ENCODE measurements at regions not wholly inside any gene's neighbourhood (a gene's known extent, or its start where the extent isn't known, plus 50 kb on each side); places are given as distances from the start of the nearest gene placed in this dataset.
"Not testable (repeated sequence)": the region's sequence is repeated elsewhere in the genome, so short reads cannot be mapped to it uniquely, and the experiment has no call there.

DNA sequence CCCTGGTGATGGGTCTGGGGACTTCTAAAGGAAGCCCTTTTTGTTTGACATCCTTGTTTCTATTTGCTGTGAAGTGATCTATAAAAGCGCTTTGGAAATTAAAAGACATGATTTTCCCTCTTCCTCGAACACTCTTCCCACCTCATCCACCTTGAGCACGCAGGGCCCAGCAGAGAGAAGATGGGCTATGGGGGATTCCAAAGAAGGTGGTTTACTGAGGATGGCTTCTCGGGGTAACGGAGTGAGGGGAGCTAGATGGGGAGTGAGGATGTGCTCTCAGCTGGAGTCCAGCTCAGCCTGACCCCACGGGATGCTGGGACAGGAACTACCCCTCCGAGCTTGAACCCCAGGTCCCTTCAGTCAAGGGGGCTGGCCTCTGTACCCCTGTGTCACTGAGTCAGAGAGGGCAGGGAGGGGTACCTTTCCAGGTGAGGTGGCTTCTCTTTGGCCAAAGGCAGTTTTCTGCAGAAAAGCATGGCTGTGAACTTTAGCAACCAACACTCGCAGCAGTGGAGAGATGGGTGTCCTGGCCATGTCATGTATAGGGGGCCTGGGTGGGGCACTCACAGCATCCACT is 180.7 kb upstream of the SMAD3 start:
- DNase-seq = no peak

DNA sequence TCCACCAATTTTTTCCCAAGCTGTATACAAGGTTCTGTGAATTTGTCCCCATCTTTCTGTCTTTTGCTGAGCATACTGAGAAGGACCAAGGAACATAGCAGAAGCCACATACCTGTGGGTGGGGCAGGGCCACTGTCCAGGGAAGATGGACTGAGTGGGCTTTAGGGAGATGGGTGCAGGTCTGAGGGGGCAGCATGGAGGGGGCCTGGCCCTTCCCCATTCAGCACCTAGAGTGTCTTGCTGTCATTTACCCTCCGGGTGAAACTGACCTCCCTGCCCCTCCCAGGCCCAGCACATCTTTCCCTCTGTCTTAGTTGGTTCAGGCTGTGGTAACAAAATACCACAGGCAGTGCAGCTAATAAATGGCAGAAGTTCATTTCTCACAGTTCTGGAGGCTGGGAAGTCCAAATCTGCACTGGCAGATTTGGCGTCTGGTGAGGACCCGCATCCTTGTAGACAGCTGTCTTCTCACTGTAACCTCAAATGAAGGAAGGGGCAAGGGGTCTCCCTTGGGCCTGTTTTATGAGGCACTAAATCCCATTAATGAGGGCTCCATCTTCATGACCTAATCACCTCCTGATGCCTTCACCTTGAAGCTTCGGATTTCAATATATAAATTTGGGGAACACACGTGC is 180.0 kb upstream of the SMAD3 start:
- no peak for DNase-seq

DNA sequence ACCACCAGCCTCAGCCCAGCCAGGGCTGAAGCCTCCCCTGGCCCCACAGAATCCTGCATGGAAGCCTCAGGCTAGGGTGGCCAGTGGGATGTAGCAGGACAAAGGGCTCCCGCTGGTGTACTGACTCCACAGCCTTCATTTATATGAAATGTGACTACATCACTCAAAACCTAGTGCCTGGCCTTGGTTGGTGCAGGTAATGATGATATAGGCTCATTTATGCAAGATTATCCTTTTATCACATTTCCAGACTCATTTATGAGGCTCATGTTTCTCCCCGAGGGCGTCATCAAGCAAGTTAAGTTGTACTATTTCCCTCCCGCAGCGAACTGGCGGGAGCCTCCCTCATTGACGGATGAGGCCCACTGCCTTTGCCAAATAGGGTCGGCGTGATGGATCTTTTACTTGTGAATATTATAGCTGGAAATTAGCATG is 179.1 kb upstream of the SMAD3 start:
- no peak for DNase-seq

DNA sequence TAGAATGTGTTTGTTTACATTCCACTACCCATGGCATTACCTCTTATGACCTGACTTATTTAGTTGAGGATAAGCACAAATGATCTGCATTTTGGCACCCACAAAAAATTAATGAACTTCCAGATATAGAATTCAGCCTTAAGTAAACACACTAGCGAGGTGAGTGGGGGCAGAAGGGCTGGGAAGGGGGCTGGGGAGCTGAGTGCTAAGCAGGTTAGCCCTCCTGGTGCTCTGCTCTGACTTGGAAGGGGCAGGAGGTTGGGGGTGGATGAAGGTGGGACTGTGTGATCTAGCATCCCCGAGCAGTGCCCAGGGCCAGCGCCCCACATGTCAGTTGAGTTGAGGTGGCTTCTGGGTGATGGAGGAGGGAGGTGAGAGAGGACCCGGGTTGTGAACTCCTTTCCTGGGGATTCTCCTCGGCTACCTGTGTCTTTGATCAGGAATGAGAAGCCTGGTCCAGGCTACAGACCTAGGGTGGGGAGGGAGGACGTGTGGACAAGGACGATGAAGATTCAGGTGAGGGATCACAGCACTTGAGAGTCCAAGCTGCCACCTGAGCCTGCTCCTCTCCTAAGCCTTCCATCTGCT is 178.6 kb upstream of the SMAD3 start:
- no peak for DNase-seq

DNA sequence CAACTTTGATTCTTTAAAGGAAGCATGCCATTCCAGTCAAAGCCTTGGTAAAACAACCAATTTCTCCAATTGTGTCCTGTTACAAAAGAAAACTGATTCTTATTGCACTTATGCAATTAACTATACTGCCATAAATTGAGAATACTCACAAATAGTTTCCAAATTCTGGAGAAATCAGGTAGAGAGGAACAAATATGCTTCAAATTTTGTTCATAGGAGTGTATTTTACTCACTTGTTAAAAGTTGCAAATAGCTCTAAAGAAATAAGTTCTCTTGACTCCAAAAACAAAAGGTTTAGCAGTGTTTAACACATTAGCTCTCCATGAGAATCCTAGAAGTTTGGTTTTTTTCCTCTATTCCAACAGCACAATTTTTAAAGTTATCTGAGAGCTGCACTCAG is 176.1 kb upstream of the SMAD3 start:
- not testable (repeated sequence) for DNase-seq

DNA sequence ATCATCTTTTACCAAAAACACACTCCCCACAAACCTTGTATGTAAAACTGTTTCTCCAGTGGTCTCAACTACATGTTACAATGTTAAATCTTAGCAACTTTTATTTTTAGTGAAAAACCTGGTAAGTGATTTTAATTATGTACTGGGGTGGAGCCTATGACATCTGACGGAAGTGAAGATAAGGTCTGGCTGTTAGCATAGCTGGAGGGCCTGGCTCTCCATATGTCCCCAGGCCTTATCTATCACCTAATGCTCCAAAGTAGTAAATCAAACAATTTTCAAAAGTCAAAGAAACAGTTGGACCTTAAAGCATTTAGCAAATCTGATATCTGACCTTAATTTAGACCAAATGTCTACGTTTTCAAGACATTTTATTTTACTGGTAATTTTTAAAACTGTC is 173.6 kb upstream of the SMAD3 start:
- DNase-seq = no peak

DNA sequence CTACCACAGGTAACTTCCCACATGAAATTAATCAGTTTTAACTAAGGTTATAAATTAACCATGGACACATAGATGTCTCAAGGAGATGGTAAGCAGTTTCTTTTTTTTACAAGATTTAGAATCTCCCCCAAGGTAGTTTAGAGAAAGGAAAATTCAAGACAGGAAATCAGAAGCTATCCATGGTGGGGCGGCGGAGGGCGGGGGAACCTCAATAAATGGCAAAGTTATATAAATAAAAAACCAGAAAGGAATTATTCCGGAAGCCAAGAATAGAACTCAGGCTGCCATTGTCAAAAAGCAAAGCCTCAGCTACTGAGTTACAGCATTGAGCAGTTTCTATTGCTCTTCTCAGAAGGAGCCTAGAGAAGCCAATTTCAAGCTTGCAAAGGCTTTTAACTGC is 172.1 kb upstream of the SMAD3 start:
- no peak for DNase-seq

DNA sequence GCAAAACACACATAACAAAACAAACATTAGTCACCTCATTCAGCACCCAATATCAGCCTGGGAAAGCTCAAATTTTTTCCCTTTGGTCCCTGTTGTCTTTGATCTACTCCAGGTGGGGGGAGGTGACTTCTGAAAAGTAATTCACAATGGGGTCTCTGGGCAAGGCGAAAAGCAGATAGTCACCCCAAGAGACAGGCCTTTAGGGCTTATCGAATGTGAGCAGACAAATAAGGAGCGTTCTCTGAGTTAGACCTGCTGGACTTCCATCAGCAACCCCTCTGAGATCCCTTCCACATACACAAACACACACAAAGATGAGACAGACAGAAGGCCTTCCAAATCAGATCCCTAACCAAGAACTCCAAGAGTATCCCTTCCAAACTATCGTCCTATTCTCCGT is 171.0 kb upstream of the SMAD3 start:
- no peak for DNase-seq

DNA sequence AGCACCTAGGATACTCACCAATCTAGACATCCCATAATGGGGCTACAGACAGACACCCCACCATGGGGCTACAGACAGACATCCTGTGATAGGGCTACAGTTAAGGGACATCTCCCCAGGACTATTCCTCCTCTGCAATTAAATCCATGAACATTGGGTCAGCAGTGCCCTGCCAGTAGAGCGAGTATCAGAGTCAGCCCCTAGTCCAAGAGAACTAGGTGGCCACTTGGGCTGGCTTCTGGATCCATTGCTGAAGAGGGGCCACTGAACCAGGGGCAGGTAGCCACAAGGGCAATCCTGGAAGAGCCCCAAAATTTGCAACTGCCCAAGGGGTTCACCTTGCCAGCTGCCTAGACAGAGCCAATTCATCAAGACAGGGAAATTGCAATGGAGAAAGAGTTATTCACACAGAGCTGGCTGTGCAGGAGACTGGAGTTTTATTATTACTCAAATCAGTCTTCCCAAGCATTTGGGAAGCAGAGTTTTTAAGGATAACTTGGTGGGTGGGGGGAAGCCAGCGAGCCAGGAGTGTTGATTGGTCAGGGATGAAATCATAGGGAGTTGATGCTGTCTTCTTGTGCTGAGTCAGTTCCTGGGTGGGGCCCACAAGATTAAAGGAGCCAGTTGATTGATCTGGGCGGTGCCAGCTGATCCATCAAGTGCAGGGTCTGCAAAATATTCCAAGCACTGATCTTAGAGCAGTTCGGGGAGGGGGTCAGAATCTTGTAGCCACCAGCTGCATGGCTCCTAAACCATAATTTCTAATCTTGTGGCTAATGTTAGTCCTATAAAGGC is 170.2 kb upstream of the SMAD3 start:
- no peak for DNase-seq

DNA sequence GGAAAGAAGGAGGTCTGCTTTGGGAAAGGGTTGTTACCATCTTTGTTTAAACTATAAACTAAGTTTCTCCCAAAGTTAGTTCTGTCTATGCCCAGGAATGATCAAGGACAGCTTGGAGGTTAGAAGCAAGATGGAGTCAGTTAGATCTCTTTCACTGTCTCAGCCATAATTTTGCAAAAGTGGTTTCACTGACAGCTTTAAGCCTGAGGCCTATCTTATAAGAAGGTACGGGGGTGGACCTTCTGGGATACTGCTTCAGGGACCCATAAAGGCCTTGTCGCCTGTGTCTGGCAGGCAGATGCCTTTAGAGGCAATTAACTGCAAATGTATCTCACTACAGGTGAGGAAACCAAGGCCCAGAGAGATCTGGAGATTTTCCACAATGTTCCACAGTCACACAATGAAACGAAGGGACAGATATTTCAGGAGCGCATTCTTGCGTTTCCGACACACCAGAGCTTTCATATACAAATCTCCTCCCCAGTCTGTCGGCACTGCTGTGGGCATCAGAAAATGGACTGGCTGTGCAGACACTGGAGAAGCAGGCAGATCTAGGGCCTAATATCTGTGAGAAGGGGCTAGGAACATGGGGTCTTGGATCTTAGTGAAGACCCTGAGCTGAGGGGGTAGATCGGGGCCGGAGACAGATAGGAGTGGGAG is 169.5 kb upstream of the SMAD3 start:
- DNase-seq = no peak

DNA sequence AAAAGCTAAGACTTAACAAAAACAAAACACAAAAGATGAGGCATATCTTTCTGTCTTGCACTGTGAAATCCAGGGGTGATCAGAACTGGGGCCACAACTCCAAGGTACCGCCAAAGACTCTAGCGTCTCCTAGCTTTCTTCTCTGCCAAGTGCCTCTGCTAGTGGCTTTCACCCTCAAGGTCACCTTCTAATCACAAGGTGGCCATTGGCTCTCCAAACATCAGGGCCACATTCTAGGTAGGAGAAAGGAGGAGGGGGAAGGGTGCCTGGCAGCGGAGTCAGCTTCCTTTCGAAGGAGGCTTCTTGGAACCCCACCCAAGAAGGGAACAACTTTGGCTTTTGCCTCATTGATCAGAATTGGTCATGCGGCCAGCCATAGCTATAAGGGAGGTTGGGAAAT is 168.8 kb upstream of the SMAD3 start:
- no peak for DNase-seq

DNA sequence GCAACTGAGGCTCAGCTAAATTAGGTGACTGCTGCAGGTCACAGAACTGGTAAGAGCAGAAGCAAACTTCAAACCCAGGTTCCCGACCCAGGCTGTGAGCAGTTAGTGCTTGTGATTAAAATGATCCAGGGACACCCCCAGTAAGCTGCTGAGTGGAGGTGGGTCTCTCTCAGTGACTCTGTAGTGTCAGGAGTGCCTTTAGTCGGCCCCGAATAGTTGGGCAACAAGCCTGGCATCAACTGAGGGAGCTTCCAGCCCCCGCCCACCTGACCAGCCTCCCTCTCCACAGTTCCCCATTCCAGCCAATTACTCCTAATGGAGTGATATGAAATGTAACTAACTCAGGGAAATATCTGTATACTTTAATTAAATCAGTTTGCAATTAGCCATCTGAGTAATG is 168.0 kb upstream of the SMAD3 start:
- DNase-seq = no peak

DNA sequence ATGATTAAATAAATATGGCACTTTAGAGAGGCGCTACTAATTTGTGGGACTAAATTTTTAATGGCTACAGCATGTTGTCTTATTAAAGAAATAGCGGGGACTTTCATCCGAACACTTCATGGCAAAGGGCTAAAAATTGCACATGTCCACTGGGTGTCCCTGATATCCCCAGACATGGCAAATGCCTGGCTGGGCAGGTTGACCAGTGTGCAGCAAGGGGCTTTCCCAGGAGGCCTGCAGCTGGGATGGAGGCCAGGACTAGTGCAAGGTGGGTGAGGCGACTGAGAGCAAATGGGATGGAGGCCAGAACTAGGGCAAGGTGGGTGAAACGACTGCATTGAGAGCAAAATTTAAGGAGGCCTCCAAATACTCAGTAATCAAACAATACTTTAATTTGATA is 167.4 kb upstream of the SMAD3 start:
- no peak for DNase-seq

DNA sequence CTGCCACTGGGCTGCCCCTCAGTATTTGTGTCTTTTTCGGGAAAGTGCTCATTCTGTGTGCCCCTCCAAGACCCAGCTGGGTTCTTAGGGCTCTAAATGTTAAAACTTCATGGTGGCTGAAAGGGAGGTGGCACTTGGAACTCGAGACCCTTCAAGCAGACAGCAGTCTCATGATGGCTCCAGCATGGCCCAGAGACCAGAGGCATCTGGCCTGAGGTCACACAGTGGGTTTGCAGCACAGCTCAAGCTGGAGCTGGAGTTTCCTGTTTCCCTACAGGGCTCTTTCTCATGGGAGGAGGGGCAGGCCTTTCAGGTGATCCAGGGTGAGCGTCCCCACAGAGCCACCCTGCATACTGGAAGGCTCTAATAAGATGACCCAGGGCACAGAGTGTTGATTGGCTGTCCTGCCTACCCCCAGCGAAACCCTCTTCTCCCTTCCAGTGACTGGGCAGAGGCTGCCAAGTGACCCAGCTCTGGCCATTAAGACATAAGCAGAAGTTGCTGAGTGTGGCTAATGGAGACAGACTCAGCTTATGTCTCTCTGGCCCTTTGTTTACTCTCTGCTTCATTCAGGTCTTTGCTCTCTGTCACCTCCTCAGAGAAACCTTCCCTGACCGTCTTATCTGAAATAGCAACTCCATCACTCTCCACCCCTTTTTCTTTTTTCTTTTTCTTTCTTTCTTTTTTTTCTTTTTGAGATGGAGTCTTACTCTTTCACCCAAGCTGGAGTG is 166.6 kb upstream of the SMAD3 start:
- no peak for DNase-seq

DNA sequence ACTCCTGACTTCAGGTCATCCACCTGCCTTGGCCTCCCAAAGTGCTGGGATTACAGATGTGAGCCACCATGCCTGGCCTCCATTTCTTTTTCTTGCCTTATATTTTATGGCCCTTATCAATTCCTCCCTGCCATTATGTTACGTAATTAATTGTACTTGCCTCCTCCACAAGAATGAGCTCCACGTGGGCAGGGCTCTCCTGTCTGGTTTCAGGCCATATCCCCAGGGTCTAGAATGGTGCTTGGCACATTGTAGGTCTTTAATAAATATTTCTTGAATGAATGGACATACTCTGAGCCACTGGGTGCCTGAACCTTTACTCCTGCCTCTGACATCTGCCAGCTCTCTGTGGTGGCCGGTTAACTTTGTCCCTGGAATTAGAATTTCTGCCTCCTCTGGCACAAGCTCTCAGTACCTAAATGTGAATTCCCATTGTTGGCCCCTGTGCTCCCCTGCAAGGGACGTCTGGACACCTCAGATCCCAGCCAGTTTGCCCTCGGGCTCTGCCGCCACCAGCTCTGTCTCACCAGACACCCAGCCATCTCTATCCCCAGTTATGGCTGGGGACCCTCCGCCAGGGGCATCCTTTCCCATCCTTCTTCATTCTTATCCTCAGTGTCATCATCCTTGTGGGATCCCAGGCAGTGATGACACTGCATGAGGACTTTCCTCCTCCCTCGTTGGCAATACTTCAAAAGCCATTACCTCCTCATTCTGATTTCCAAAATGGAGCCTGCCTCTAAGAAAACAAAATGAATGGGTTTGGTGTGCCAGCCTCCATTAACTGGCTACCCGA is 165.6 kb upstream of the SMAD3 start:
- DNase-seq = no peak

DNA sequence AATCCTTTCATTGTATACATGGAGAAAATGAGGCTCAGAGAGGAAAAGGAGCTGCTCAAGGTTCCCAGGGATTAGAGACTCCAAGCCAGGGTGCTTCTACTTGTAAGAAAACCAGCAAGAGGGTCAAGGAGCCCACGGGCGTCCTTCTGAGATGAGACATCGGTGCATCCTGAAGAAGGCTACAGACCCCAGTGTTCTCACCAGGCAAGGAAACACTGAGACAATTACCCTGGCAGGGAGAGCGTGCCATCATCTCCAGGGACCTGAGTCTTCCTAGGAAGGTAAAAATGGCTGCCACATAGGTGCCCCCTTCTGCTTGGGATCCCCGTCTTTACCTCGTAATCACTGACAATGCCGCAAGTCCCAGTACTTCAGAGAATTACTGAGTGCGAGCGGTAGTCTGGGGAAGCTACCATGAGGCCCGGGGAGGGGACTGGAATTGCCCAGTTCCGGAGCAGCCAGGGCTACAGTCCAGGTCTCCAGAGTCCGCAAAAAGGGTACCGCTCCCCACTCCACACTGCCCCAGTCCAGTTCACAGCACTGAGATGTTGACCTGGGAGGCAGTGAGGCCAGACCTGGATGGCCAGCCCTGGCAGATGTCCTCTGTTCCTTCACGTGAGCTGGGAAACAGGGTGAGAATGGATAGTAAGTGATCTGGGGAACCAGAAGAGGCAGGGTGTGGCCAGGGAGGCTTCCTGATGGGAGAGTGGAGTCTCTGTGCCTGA is 164.7 kb upstream of the SMAD3 start:
- DNase-seq = no peak

DNA sequence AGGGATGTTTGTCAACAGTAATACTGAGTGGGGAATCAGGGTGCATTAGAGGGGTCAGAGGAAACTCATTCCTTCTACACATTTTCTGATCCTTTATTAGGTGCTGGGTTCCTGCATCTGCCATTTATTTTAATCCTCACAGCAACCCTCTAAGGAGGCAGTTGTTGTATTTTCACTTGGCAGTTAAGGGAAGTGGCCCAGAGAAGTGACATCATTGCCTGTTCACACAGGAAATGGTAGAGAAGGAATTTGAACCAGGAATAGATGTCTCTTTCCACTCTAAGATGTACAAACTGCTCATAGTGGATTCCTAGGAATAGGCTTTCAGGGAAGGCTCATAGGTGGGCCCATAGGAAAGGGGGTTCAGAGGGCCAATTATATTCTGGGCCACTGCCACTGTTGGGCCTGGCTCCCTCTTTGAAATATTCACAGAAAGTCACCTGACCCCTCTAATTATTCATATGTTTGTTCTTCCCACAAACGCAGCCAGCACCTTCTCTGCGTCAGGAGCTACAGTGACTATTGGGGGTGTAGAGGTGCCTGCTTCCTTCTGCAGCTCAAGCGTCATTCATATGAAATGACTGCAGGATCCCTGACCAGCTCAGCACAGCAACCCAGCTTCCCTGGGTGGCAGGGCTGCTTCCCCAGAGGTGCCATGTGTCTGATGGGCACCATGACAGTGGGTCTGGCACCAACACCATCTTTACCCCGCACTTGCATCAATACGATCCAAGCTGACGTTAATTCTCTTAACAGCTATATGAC is 163.9 kb upstream of the SMAD3 start:
- DNase-seq = no peak

DNA sequence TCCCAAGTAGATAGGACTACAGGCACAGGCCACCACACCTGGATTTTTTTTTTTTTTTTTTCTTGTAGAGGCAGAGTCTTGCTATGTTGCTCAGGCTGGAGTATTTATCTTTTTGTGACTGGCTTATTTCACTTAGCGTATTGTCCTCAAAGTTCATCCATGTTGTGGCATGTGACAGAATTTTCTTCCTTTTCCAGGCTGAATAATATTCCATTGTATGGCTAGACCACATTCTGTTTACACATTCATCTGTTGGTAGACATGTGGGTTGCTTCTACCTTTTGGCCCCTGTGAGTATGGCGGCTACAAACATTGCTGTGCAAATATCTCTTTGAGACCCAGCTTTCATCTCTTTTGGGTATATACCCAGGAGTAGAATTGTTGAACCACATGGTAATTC is 160.2 kb upstream of the SMAD3 start:
- DNase-seq = no peak

DNA sequence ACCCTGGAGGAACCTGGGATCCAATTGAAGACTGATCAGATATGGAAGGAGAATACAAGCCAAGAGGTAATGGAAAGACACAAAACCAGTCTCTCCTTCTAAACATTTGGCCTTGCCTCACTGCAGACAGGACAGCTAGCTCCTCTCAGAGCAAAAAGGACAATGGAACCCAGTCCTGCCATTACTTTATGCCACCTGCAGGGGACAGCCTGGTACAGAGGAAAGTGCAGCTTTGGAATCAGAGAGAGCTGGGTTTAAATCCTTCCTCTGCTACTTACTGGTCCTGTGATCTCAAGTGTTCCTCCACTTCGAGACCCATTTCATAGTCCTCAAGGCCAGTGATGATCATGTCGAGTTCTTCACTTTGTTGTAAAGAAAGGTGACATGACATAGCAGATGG is 159.4 kb upstream of the SMAD3 start:
- DNase-seq = no peak
